ENCODE measurements at regions not wholly inside any gene's neighbourhood (a gene's known extent, or its start where the extent isn't known, plus 50 kb on each side); places are given as distances from the start of the nearest gene placed in this dataset.

- Histone ChIP-seq H3K27ac (replicated peaks) (no peak overlapping the region), H3K27me3 (ENCODE audit: insufficient read depth, poor library complexity, severe bottlenecking) (no peaks in the 10 kb centered on the region), H3K4me3 (replicated peaks; ENCODE audit: insufficient read depth, low read length) (no peak overlapping the region)
- no peak for DNase-seq (ENCODE audit: low read depth in 1 of 2, low spot score in 1 of 2)
- TF ChIP-seq GABPA (IDR thresholded peaks at IDR 0.05; ENCODE audit: low read depth): no peak
- no peak for TF ChIP-seq SPI1 (IDR thresholded peaks at IDR 0.05; ENCODE audit: borderline replicate concordance, low read depth)
- no peak for TF ChIP-seq POLR2AphosphoS5 (IDR thresholded peaks at IDR 0.05; ENCODE audit: low read depth)
These were observed 704.4 kb upstream of the AMOT start for GRCh38 chrX:113545040-113545439.

DNA sequence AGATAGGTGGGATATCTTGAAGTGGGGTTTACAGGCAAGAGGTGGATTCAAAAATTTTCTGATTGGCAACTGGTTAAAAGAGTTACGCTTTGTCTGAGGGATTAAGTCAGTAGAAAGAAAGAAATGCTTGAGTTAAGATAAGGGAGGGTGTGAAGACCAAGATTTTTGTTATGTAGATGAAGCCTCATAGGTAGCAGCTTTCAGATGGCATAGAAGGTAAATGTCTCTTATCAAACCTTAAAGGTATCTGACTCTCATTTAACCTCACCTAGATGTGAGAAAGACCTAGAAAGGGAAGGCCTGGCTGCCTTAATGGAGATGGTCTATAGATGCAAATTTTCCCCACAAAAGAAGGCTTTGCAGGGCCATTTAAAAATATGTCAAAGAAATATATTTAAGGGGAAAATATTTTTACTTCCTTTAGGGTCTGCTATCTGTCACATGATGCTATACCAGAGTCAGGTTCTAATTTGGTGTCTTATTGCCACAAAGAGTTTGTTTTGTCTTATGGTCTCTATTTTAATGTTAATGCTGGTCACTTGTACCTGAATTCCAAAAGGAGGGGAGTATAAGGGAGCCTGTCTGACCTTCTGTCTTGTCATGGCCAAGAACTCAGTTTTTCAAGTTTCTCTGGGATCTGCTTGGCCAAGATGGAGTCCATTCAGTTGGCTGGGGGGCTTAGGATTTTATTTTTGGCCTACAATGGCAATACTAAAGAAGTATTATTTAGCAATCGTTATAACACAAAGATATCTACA is 699.1 kb upstream of the AMOT start:
- DNase-seq (ENCODE audit: low read depth in 1 of 2, low spot score in 1 of 2): no peak
- TF ChIP-seq SPI1 (IDR thresholded peaks at IDR 0.05; ENCODE audit: borderline replicate concordance, low read depth) (no peak), GABPA (IDR thresholded peaks at IDR 0.05; ENCODE audit: low read depth) (no peak), POLR2AphosphoS5 (IDR thresholded peaks at IDR 0.05; ENCODE audit: low read depth) (no peak), REST (IDR thresholded peaks at IDR 0.05; ENCODE audit: insufficient replicate concordance, low read depth) (no peak), CTCF (IDR thresholded peaks at IDR 0.05; ENCODE audit: insufficient read depth, low read length) (no peak)
- no peaks in the 10 kb centered on the region for H3K27me3 ChIP-seq (ENCODE audit: insufficient read depth, poor library complexity, severe bottlenecking)
- no peak overlapping the region for H3K4me3 ChIP-seq (replicated peaks; ENCODE audit: insufficient read depth, low read length)
- no peak overlapping the region for H3K27ac ChIP-seq (replicated peaks)

GRCh38 chrX:113529426-113530013 is 688.9 kb upstream of the AMOT start:
- TF ChIP-seq CTCF (IDR thresholded peaks at IDR 0.05; ENCODE audit: insufficient read depth, low read length) (no peak), SPI1 (IDR thresholded peaks at IDR 0.05; ENCODE audit: borderline replicate concordance, low read depth) (no peak), REST (IDR thresholded peaks at IDR 0.05; ENCODE audit: insufficient replicate concordance, low read depth) (no peak), POLR2AphosphoS5 (IDR thresholded peaks at IDR 0.05; ENCODE audit: low read depth) (no peak), GABPA (IDR thresholded peaks at IDR 0.05; ENCODE audit: low read depth) (no peak)
- DNase-seq (ENCODE audit: low read depth in 1 of 2, low spot score in 1 of 2): no peak
- no peak overlapping the region for H3K27ac ChIP-seq (replicated peaks)
- H3K27me3 ChIP-seq (ENCODE audit: insufficient read depth, poor library complexity, severe bottlenecking): no peaks in the 10 kb centered on the region
- H3K4me3 ChIP-seq (replicated peaks; ENCODE audit: insufficient read depth, low read length): no peak overlapping the region

DNA sequence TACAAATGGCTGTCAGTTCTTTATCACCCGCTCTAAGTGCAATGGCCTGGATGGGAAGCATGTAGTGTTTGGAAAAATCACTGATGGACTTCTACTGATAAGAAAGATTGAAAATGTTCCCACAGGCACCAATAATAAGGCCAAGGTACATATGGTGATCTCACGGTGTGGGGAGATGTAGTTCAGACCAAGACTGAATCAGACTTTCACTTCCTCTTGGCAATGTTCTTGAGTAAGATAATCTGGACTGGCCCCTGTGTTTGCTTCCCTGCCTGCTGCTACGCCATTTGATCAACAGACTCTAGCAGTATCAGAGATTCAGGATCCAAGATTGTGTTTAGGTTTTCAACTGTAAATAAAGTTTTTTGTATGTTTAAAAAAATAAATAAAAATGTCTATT is 682.2 kb upstream of the AMOT start:
- no peak for TF ChIP-seq GABPA (IDR thresholded peaks at IDR 0.05; ENCODE audit: low read depth)
- TF ChIP-seq SPI1 (IDR thresholded peaks at IDR 0.05; ENCODE audit: borderline replicate concordance, low read depth): no peak
- no peak for TF ChIP-seq REST (IDR thresholded peaks at IDR 0.05; ENCODE audit: insufficient replicate concordance, low read depth)
- no peak for TF ChIP-seq POLR2AphosphoS5 (IDR thresholded peaks at IDR 0.05; ENCODE audit: low read depth)
- no peak for TF ChIP-seq CTCF (IDR thresholded peaks at IDR 0.05; ENCODE audit: insufficient read depth, low read length)
- peak in 1 of 2 experiments; percentile 4 for DNase-seq (ENCODE audit: low read depth in 1 of 2, low spot score in 1 of 2)
- no peak overlapping the region for H3K27ac ChIP-seq (replicated peaks)

More for the DNA sequence above, 682.2 kb upstream of the AMOT start:
- H3K27me3 ChIP-seq (ENCODE audit: insufficient read depth, poor library complexity, severe bottlenecking): no peaks in the 10 kb centered on the region
- H3K4me3 ChIP-seq (replicated peaks; ENCODE audit: insufficient read depth, low read length): no peak overlapping the region
